ENCODE measurements at regions not wholly inside any gene's neighbourhood (a gene's known extent, or its start where the extent isn't known, plus 50 kb on each side); places are given as distances from the start of the nearest gene placed in this dataset.

DNA sequence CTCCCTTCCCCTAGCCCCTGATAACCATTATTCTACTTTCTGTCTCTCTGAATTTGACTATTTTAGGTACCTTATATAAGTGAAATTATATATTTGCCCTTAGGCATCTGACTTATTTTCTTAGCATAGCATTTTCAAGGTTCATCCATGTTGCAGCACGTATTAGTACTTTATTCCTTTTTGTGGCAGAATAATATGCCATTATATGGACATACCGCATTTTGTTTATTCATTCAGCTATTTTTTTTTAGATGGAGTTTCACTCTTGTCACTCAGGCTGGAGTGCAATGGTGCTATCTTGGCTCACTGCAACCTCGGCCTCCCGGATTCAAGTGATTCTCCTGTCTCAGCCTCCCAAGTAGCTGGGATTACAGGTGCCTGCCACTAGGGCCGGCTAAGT is 326.2 kb upstream of the PLXNA2 start:
- TF ChIP-seq EZH2 (IDR thresholded peaks at IDR 0.05; ENCODE audit: low read depth): no peak
- TF ChIP-seq, protein P1, sequence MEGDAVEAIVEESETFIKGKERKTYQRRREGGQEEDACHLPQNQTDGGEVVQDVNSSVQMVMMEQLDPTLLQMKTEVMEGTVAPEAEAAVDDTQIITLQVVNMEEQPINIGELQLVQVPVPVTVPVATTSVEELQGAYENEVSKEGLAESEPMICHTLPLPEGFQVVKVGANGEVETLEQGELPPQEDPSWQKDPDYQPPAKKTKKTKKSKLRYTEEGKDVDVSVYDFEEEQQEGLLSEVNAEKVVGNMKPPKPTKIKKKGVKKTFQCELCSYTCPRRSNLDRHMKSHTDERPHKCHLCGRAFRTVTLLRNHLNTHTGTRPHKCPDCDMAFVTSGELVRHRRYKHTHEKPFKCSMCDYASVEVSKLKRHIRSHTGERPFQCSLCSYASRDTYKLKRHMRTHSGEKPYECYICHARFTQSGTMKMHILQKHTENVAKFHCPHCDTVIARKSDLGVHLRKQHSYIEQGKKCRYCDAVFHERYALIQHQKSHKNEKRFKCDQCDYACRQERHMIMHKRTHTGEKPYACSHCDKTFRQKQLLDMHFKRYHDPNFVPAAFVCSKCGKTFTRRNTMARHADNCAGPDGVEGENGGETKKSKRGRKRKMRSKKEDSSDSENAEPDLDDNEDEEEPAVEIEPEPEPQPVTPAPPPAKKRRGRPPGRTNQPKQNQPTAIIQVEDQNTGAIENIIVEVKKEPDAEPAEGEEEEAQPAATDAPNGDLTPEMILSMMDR (conservative IDR thresholded peaks at IDR 0.05): no peak
- Histone ChIP-seq H3K27ac (no peak overlapping the region), H3K27me3 (ENCODE audit: insufficient read depth, low read depth) (peaks cover 42% of the 10 kb centered on the region), H3K4me1 (replicated peaks; ENCODE audit: insufficient read depth) (no peaks in the 10 kb centered on the region), H3K36me3 (ENCODE audit: low read depth) (no peaks in the 10 kb centered on the region), H2AFZ (no peak overlapping the region), H3K4me3 (no peak overlapping the region), H3K79me2 (ENCODE audit: low read depth) (no peaks in the 10 kb centered on the region), H4K20me1 (ENCODE audit: insufficient read depth) (no peaks in the 10 kb centered on the region), H3K9me3 (ENCODE audit: insufficient read depth, low read depth) (no peaks in the 10 kb centered on the region; the same call in 1 of the 2 replicates), H3K4me2 (no peak overlapping the region), H3F3A (ENCODE audit: insufficient read depth, low read depth) (no peaks in the 10 kb centered on the region), H3K9me2 (ENCODE audit: insufficient read depth) (peaks cover 4% of the 10 kb centered on the region)
- no peak for DNase-seq
- intact Hi-C loops (cut with micrococcal nuclease; ENCODE audit: unreplicated experiment): loop anchor here (10.0 kb wide), 1 partner anchor 64 kb away; no protein-coding TSS in a partner anchor
- no TSS peak for BruUV-seq (replicated peaks)
- CTCF ChIA-PET: no interaction called here
- POLR2A ChIA-PET (ENCODE audit: unreplicated experiment): interaction anchor here (0.7 kb wide), 1 partner anchor 1071 kb away, joined by 3 read pairs; no protein-coding TSS in a partner anchor

DNA sequence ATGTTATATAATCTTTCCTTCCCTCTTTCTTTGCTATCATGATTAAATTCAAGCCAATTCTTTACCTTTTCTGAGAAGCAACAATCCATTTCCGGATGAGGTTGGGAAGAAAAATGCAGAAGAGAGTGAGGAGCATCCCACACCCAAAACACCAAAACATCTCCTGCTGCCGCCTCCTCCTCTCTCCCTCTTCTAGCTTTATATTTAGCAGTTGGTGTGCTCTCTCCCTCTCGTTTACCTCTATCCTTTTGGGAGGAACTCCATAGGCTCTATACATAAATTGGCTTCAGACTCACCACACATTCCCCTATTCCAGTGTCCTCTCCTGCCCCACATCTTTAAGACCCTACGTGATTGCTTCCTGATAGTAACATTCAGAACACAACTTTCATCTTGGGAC is 332.2 kb upstream of the PLXNA2 start:
- H3K36me3 ChIP-seq (ENCODE audit: low read depth): no peaks in the 10 kb centered on the region
- CTCF ChIA-PET: no interaction called here
- no peak overlapping the region for H3K4me3 ChIP-seq
- TF ChIP-seq EZH2 (IDR thresholded peaks at IDR 0.05; ENCODE audit: low read depth): no peak
- TF ChIP-seq, protein P1 (conservative IDR thresholded peaks at IDR 0.05): no peak
- H3F3A ChIP-seq (ENCODE audit: insufficient read depth, low read depth): no peaks in the 10 kb centered on the region
- no peaks in the 10 kb centered on the region for H3K9me3 ChIP-seq (ENCODE audit: insufficient read depth, low read depth)
- POLR2A ChIA-PET (ENCODE audit: unreplicated experiment): no interaction called here
- peaks cover 57% of the 10 kb centered on the region for H3K27me3 ChIP-seq (ENCODE audit: insufficient read depth, low read depth)
- DNase-seq: no peak
- H3K27ac ChIP-seq: no peak overlapping the region
- H4K20me1 ChIP-seq (ENCODE audit: insufficient read depth): no peaks in the 10 kb centered on the region
- no peak overlapping the region for H3K4me2 ChIP-seq
- BruUV-seq (replicated peaks): no TSS peak
- no peaks in the 10 kb centered on the region for H3K4me1 ChIP-seq (replicated peaks; ENCODE audit: insufficient read depth)
- H3K79me2 ChIP-seq (ENCODE audit: low read depth): no peaks in the 10 kb centered on the region
- H2AFZ ChIP-seq: no peak overlapping the region
- no peaks in the 10 kb centered on the region for H3K9me2 ChIP-seq (ENCODE audit: insufficient read depth)
- intact Hi-C loops (cut with micrococcal nuclease; ENCODE audit: unreplicated experiment): loop anchor here (10.0 kb wide), 1 partner anchor 58 kb away; no protein-coding TSS in a partner anchor

DNA sequence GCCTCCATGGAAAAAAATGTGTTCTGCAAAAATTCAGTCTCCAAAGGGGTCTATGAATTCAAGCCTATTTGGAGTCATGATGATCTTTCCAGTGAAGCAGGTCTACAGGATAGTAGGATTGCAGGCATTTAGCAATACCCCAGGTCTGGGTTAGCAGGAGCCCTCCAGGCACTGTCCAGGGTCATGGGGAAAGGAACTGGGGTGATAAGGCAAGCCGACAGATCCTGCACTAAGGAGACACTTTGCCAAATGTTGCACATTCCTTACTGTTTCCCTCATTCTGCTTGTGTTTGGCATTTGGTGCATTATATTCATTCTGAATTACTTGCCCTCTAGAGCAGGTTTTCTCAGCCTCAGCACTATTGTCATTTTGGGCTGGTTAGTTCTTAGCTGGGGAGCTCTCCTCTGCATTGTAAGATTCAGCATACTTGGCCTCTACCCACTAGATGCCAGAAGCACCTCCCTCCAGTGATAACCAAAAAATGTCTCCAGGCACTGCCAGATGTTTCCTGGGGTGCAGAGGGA is 333.3 kb upstream of the PLXNA2 start:
- no peaks in the 10 kb centered on the region for H3K36me3 ChIP-seq (ENCODE audit: low read depth)
- TF ChIP-seq, protein P1 (conservative IDR thresholded peaks at IDR 0.05): no peak
- TF ChIP-seq EZH2 (IDR thresholded peaks at IDR 0.05; ENCODE audit: low read depth): no peak
- no peaks in the 10 kb centered on the region for H4K20me1 ChIP-seq (ENCODE audit: insufficient read depth)
- no peaks in the 10 kb centered on the region for H3K9me2 ChIP-seq (ENCODE audit: insufficient read depth)
- ChIA-PET POLR2A (ENCODE audit: unreplicated experiment) (no interaction called here), CTCF (no interaction called here)
- H3K4me1 ChIP-seq (replicated peaks; ENCODE audit: insufficient read depth): no peaks in the 10 kb centered on the region
- DNase-seq: no peak
- H3K79me2 ChIP-seq (ENCODE audit: low read depth): no peaks in the 10 kb centered on the region
- no peak overlapping the region for H3K4me2 ChIP-seq
- H3K27me3 ChIP-seq (ENCODE audit: insufficient read depth, low read depth): peaks cover 67% of the 10 kb centered on the region
- no peak overlapping the region for H3K4me3 ChIP-seq
- H3K27ac ChIP-seq: no peak overlapping the region
- no TSS peak for BruUV-seq (replicated peaks)
- H3F3A ChIP-seq (ENCODE audit: insufficient read depth, low read depth): no peaks in the 10 kb centered on the region
- intact Hi-C loops (cut with micrococcal nuclease; ENCODE audit: unreplicated experiment): loop anchor here (10.0 kb wide), 1 partner anchor 57 kb away; no protein-coding TSS in a partner anchor
- no peak overlapping the region for H2AFZ ChIP-seq
- H3K9me3 ChIP-seq (ENCODE audit: insufficient read depth, low read depth): no peaks in the 10 kb centered on the region

Measured in PC-9 (cell line).